ENCODE measurements at regions not wholly inside any gene's neighbourhood (a gene's known extent, or its start where the extent isn't known, plus 50 kb on each side); places are given as distances from the start of the nearest gene placed in this dataset.
A peak's percentile ranks its signal among the peaks of the same experiment; 100 is the strongest.
"Not testable (repeated sequence)": the region's sequence is repeated elsewhere in the genome, so short reads cannot be mapped to it uniquely, and the experiment has no call there.

DNA sequence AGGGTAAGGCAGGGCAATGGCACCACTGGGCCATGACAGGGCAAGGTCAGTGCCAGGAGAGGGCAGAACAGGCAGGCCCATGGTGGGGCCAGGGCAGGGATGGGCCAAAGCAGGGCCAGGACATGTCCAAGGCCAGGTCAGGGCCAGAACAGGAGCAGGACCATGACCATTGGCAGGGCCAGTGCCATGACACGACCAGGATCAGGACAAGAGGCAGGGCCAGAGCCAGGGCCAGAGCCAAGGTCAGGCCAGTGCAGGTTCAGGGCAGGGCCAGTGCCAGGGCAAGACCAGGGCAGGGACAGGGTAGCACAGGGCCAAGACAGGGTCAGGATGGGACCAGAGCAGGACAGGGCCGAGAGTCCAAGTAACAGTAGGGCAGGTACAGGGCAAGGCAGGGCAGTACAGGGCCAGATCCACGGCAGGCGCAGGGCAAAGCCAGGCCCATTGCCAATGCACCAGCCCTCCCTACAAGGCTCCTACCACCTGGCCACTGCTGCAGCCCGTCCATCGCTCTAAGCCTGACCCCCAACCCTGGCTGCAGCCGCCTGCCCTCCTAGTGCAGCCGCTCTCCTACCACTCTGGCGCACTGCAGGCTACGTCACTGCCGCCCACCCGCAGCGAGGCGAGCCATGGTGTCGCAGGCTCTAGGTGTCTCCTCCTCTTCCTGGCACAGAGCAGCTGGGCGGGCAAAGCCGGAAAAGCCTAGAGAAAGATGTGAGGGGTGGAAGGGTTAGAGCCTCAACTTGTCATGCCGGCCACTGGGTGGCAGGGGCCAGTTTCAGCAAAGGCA, 2876.3 kb downstream of the RPIA start:
- not testable (repeated sequence) for H3K36me3 ChIP-seq (ENCODE audit: insufficient read depth, low read length); H3K9ac ChIP-seq (ENCODE audit: low read depth, low read length); H3K27me3 ChIP-seq (ENCODE audit: control insufficient read depth, insufficient read depth, low read length); H3K9me3 ChIP-seq (replicated peaks; ENCODE audit: low read length); H3K4me3 ChIP-seq (ENCODE audit: low read length); H3K4me2 ChIP-seq (ENCODE audit: low read length); H3K4me1 ChIP-seq (ENCODE audit: control insufficient read depth, insufficient read depth, low read length)

DNA sequence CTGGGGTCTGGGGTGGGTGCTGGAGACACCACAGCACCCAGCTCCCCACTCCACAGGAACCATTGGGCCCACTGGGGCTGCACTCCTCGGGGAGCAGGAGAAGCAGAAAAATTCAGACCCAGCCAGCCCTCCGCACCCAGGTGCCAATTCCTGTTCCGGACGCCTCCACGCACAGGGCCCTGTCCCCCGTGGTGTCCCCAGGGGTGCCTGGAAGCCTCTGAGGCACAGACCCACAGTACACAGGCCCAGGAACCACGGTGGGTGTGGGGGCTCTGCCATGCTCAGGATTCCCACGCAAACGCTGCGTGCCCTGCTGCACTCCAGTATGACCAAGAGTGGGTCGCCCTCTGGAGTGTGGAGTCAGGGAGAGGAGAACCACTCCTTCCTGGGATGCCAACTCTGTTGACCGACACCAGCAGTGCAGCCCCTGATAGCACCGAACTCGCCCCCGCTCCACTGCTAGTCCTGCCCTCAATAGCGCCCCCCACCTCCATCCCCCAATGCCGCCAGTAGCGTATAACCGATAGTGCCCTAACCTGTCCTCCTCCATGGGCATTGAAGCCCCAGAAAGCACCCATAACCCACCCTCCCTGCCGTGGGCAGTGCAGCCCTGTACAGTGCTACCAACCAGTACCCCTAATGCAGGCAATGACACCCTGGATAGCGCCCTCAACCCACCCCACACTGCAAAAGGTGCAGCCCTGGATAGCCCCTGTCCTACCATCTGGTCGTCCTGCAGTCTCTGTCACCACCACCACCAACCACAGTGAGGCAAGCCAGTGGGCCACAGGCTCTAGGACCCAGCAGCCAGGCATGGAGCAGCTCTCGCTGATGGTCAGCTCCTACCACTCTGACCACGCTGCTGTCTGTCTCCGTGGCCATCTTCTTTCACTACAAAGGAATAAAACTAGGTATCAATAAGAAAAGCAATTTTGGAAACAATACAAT, 2877.2 kb downstream of the RPIA start:
- H3K9ac ChIP-seq (ENCODE audit: low read depth, low read length); H3K4me3 ChIP-seq (ENCODE audit: low read length); H3K9me3 ChIP-seq (replicated peaks; ENCODE audit: low read length); H3K4me1 ChIP-seq (ENCODE audit: control insufficient read depth, insufficient read depth, low read length); H3K4me2 ChIP-seq (ENCODE audit: low read length); H3K27me3 ChIP-seq (ENCODE audit: control insufficient read depth, insufficient read depth, low read length); H3K36me3 ChIP-seq (ENCODE audit: insufficient read depth, low read length): not testable (repeated sequence)

DNA sequence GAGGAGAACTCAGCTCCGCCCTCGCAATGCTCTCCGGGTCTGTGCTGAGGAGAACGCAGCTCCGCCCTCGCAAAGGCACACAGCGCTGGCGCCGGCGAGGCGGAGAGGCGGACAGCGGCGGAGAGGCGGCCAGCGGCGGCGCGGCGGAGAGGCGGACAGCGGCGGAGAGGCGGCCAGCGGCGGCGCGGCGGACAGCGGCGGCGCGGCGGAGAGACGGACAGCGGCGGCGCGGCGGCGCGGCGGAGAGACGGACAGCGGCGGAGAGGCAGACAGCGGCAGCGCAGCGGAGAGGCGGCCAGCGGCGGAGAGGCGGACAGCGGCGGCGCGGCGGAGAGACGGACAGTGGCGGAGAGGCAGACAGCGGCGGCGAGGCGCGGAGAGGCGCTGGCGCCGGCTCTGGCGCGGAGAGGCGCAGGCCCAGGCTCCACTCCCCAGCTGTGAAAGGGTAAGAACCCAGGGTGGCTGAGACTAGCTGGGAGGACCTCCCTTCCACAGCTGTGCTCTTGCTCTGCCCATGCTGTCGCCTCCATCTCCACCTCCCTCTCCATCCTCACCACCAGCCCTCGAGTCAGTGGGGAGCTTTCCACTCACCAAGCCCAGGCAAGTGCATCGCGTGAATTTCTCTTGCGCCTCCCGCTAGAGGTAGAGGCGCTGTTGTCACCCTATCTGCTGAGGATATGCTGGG, 2879.9 kb downstream of the RPIA start:
- Histone ChIP-seq H3K4me2 (ENCODE audit: low read length) (peak overlapping the region; percentile 61), H3K4me3 (ENCODE audit: low read length) (peak overlapping the region; percentile 57)
- H3K27me3 ChIP-seq (ENCODE audit: control insufficient read depth, insufficient read depth, low read length) = not testable (repeated sequence)

DNA sequence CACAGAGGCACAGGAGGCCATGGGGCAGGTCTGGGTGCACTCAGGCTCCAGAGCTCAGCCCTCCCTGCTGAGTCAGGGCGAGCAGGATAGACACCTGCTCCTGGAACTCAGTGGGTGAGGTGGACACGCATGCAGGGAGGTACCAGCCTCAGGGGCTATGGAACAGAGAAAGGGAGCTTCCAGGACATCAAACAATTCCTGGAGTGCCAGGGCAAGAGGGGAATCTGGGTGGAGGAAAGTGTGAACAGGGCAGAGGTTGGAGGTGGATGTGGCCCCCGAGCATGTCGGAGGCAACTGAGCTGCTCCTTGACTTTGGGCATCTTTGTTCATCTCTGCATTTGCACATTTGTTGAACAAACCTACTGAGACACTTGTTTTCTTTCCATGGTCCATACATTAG, 2881.5 kb downstream of the RPIA start:
- not testable (repeated sequence) for H3K36me3 ChIP-seq (ENCODE audit: insufficient read depth, low read length)

More for the DNA sequence above, 2879.9 kb downstream of the RPIA start:
- not testable (repeated sequence) for H3K9me3 ChIP-seq (replicated peaks; ENCODE audit: low read length); H3K4me1 ChIP-seq (ENCODE audit: control insufficient read depth, insufficient read depth, low read length); H3K36me3 ChIP-seq (ENCODE audit: insufficient read depth, low read length); H3K9ac ChIP-seq (ENCODE audit: low read depth, low read length)

DNA sequence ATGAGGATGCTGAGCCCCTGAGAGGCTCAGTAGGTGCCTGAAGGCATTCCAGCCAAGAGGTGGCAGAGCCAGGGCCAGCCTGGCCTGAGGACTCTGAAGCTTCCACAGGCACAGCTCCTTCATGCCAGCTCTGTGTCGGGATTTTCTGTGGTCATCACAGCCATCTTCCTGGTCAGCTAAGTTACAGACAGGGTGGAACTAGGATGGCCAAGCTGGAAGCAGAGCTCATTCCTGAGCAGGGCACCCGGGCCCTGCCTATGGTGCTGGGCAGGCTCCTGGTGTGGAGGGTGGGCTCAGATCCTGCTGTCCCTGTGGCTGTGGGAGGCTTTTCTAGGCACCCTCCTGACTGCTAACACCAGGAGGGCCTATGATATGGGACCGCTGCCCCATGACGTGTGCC, 2882.3 kb downstream of the RPIA start:
- H3K4me2 ChIP-seq (ENCODE audit: low read length); H3K9me3 ChIP-seq (replicated peaks; ENCODE audit: low read length); H3K4me3 ChIP-seq (ENCODE audit: low read length); H3K9ac ChIP-seq (ENCODE audit: low read depth, low read length); H3K27me3 ChIP-seq (ENCODE audit: control insufficient read depth, insufficient read depth, low read length); H3K4me1 ChIP-seq (ENCODE audit: control insufficient read depth, insufficient read depth, low read length); H3K36me3 ChIP-seq (ENCODE audit: insufficient read depth, low read length): not testable (repeated sequence)

More for the DNA sequence above, 2881.5 kb downstream of the RPIA start:
- H3K4me1 ChIP-seq (ENCODE audit: control insufficient read depth, insufficient read depth, low read length); H3K27me3 ChIP-seq (ENCODE audit: control insufficient read depth, insufficient read depth, low read length); H3K4me2 ChIP-seq (ENCODE audit: low read length); H3K4me3 ChIP-seq (ENCODE audit: low read length); H3K9me3 ChIP-seq (replicated peaks; ENCODE audit: low read length); H3K9ac ChIP-seq (ENCODE audit: low read depth, low read length): not testable (repeated sequence)

DNA sequence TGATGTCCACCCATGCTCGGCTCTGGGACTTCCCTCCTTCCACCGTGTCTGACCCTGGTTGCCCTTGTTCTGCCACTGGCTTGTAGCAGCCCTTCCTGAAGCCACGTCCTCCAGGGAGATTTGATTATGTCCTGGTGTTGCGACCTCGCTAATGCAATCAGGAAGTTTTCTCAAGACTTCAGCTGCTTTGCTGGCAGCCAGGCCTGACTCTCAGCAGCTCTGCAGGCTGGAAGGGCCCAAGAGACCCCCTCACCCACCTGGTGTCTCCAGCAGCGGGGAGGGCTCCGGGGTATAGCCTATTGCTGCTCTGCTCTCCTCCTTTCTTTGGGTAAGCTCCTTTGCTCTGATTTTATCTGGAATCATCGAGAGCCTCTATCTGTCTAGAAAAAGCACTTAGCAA, 2882.8 kb downstream of the RPIA start:
- not testable (repeated sequence) for H3K4me3 ChIP-seq (ENCODE audit: low read length); H3K36me3 ChIP-seq (ENCODE audit: insufficient read depth, low read length); H3K27me3 ChIP-seq (ENCODE audit: control insufficient read depth, insufficient read depth, low read length); H3K4me1 ChIP-seq (ENCODE audit: control insufficient read depth, insufficient read depth, low read length); H3K9ac ChIP-seq (ENCODE audit: low read depth, low read length); H3K9me3 ChIP-seq (replicated peaks; ENCODE audit: low read length); H3K4me2 ChIP-seq (ENCODE audit: low read length)

DNA sequence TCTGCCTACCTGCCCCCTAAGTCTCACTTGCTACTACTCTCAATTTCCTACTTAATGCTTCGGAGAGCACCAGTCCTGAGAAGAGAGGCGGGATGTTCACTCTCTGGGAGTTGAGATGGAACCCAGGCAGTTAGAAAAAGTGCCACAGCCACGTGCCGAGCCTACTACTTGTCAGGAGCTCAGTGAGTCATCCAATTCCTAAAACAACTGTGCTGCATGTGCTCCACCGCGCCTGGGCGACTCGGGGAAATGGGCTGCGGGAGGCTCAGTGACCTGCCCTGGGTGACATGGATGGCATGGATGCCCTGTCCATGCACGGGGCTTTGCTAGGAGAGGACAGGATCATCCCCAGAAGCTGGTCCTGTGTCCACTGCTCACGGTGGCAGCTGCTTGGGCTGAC, 2884.2 kb downstream of the RPIA start:
- H3K36me3 ChIP-seq (ENCODE audit: insufficient read depth, low read length); H3K4me2 ChIP-seq (ENCODE audit: low read length); H3K4me1 ChIP-seq (ENCODE audit: control insufficient read depth, insufficient read depth, low read length); H3K4me3 ChIP-seq (ENCODE audit: low read length); H3K9me3 ChIP-seq (replicated peaks; ENCODE audit: low read length); H3K27me3 ChIP-seq (ENCODE audit: control insufficient read depth, insufficient read depth, low read length); H3K9ac ChIP-seq (ENCODE audit: low read depth, low read length): not testable (repeated sequence)

DNA sequence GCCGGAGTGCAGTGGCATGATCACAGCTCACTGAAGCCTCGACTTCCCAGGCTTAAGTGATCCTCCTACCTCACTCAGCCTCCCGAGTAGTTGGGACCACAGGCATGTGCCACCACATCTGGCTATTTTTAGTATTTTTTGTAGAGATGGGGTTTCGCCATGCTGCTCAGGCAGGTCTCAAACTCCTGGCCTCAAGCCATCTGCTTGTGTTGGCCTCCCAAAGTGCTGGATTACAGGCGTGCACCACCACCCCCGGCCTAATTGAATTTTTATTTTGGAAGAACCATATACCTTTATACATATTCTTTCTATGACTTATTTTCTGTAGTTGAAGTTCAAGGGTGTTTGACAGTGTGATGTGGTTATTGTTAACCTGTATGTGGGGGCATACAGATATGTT, 2885.9 kb downstream of the RPIA start:
- not testable (repeated sequence) for H3K9ac ChIP-seq (ENCODE audit: low read depth, low read length); H3K36me3 ChIP-seq (ENCODE audit: insufficient read depth, low read length); H3K4me1 ChIP-seq (ENCODE audit: control insufficient read depth, insufficient read depth, low read length); H3K27me3 ChIP-seq (ENCODE audit: control insufficient read depth, insufficient read depth, low read length); H3K4me3 ChIP-seq (ENCODE audit: low read length); H3K4me2 ChIP-seq (ENCODE audit: low read length); H3K9me3 ChIP-seq (replicated peaks; ENCODE audit: low read length)

DNA sequence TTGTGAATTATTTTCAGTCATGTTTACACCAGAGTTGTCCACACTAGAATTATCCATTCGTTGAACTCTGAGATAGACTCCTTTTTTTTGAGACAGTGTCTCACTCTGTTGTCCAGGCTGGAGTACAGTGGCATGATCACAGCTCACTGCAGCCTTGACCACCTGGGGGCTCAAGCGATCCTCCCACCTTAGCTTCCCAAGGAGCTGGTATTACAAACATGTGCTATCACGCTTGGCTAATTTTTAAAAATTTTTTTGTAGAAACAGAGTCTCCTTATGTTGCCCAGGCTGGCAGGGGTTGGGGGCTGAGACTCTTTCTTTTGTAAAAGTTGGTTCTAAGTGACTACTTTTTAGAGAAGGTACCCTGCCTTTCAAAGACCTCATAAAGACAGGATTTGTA, 2887.2 kb downstream of the RPIA start:
- H3K27me3 ChIP-seq (ENCODE audit: control insufficient read depth, insufficient read depth, low read length); H3K4me3 ChIP-seq (ENCODE audit: low read length); H3K36me3 ChIP-seq (ENCODE audit: insufficient read depth, low read length); H3K9me3 ChIP-seq (replicated peaks; ENCODE audit: low read length); H3K4me2 ChIP-seq (ENCODE audit: low read length); H3K4me1 ChIP-seq (ENCODE audit: control insufficient read depth, insufficient read depth, low read length); H3K9ac ChIP-seq (ENCODE audit: low read depth, low read length): not testable (repeated sequence)

DNA sequence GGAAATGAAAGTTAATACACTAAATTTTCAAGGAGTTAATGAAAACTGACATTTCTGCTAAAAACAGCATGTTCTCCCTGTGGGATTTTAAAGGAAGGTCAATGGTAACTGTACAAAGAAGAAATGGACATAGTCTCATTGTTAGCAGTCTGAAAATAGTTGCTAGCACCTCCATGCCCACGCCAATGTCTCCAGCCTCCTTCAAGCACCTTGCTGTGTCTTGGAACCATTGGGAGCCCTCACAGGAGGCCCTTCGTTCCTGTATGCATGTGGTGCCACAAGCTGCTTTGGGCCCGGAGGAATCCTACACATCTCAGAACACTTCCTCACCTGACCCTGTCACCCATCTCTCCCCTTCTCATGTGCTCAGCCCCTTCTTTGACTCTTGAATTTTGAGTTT, 2888.1 kb downstream of the RPIA start:
- H3K4me2 ChIP-seq (ENCODE audit: low read length); H3K27me3 ChIP-seq (ENCODE audit: control insufficient read depth, insufficient read depth, low read length); H3K36me3 ChIP-seq (ENCODE audit: insufficient read depth, low read length); H3K4me1 ChIP-seq (ENCODE audit: control insufficient read depth, insufficient read depth, low read length); H3K9me3 ChIP-seq (replicated peaks; ENCODE audit: low read length); H3K4me3 ChIP-seq (ENCODE audit: low read length); H3K9ac ChIP-seq (ENCODE audit: low read depth, low read length): not testable (repeated sequence)

DNA sequence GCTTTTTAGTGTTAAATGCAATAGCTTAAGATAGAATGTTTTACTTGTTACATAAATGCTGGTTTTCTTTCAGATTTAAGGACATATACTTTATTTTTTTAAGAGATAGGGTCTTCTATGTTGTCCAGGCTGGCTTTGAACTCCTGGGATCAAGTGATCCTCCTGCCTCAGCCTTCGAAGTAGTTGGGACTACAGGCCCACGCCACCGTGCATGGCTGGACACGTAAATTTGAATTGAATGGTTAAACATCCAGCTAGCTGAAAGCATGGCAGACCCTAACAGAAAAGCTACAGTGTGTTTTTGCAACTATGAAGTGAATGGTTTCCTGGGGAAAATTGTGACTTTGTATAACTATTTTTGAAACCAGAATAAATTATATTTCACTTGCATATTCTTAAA, 2888.6 kb downstream of the RPIA start:
- not testable (repeated sequence) for H3K36me3 ChIP-seq (ENCODE audit: insufficient read depth, low read length); H3K9ac ChIP-seq (ENCODE audit: low read depth, low read length); H3K4me1 ChIP-seq (ENCODE audit: control insufficient read depth, insufficient read depth, low read length); H3K4me3 ChIP-seq (ENCODE audit: low read length); H3K9me3 ChIP-seq (replicated peaks; ENCODE audit: low read length); H3K27me3 ChIP-seq (ENCODE audit: control insufficient read depth, insufficient read depth, low read length); H3K4me2 ChIP-seq (ENCODE audit: low read length)
